Keratinocyte (primary cell): ENCODE measurements at regions not wholly inside any gene's neighbourhood (a gene's known extent, or its start where the extent isn't known, plus 50 kb on each side); places are given as distances from the start of the nearest gene placed in this dataset.

Experiments
- DNase-seq: peaks from one replicate; pipeline ENCODE4 v3.0.0-alpha.2; 2011; ENCODE audit warnings: low read depth, missing footprints, low spot score
- FAIRE-seq: peaks from 2 replicates; lab custom pipeline; 2011; peaks lifted over from hg19 to GRCh38; lab: Jason Lieb, UNC
- H2AFZ ChIP-seq: 2 replicates; pipeline ENCODE4 v1.6.0; 2012; ENCODE audit warnings: low read length, control low read depth, inconsistent platforms; ENCODE audit not compliant: control insufficient read depth
- H3K27ac ChIP-seq: 2 replicates; pipeline ENCODE4 v1.5.1; 2011; ENCODE audit warnings: low read length; ENCODE audit not compliant: control insufficient read depth, insufficient read depth
- H3K27me3 ChIP-seq: 3 replicates; pipeline ENCODE4 v1.6.0; 2011; ENCODE audit warnings: low read length; ENCODE audit not compliant: control insufficient read depth, insufficient read depth; ENCODE audit errors: extremely low read depth
- H3K36me3 ChIP-seq, 2 experiments: 2 replicates in 1 of 2; 3 replicates in 1 of 2; pipeline ENCODE4 v1.5.1; 2011; ENCODE audit warnings: low read length in 2 of 2, mild to moderate bottlenecking in 1 of 2; ENCODE audit not compliant: control insufficient read depth in 2 of 2, insufficient read depth in 2 of 2; ENCODE audit errors: extremely low read depth in 1 of 2
- H3K4me1 ChIP-seq: 3 replicates; pipeline ENCODE4 v1.5.1; 2011; ENCODE audit warnings: low read length; ENCODE audit not compliant: control insufficient read depth, insufficient read depth; ENCODE audit errors: extremely low read depth
- H3K4me2 ChIP-seq: 3 replicates; pipeline ENCODE4 v1.6.0; 2011; ENCODE audit warnings: low read depth, low read length; ENCODE audit not compliant: control insufficient read depth, insufficient read depth; ENCODE audit errors: extremely low read depth
- H3K4me3 ChIP-seq, 3 experiments: fragments of 200-600 bp in 1 of 3; sonication (generic) in 1 of 3; 2 replicates in 2 of 3; 3 replicates in 1 of 3; pipeline ENCODE4 v1.5.1; 2011 to 2016; ENCODE audit warnings: low read length in 3 of 3, mild to moderate bottlenecking in 3 of 3, control low read depth in 2 of 3, inconsistent platforms in 1 of 3, low read depth in 1 of 3, mixed read lengths in 1 of 3, mixed run types in 1 of 3, moderate library complexity in 1 of 3; ENCODE audit not compliant: control insufficient read depth in 2 of 3, insufficient read depth in 2 of 3; ENCODE audit errors: extremely low read depth in 1 of 3
- H3K79me2 ChIP-seq: 2 replicates; pipeline ENCODE4 v1.6.0; 2012; ENCODE audit warnings: low read length; ENCODE audit not compliant: control insufficient read depth, insufficient read depth
- H3K9ac ChIP-seq: 3 replicates; pipeline ENCODE4 v1.6.0; 2011; ENCODE audit warnings: low read length; ENCODE audit not compliant: control insufficient read depth, insufficient read depth; ENCODE audit errors: extremely low read depth
- H3K9me1 ChIP-seq: 3 replicates; pipeline ENCODE4 v1.6.0; 2011; ENCODE audit warnings: low read length; ENCODE audit not compliant: control insufficient read depth, insufficient read depth; ENCODE audit errors: extremely low read depth
- H3K9me3 ChIP-seq: 2 replicates; pipeline ENCODE4 v1.5.1; 2012; ENCODE audit warnings: low read depth, low read length; ENCODE audit not compliant: control insufficient read depth
- H4K20me1 ChIP-seq: 3 replicates; pipeline ENCODE4 v1.6.0; 2011; ENCODE audit warnings: low read length; ENCODE audit not compliant: control insufficient read depth, insufficient read depth; ENCODE audit errors: extremely low read depth
- CTCF ChIP-seq, 3 experiments: IDR thresholded peaks in 1 of 3; conservative IDR thresholded peaks in 1 of 3; optimal IDR thresholded peaks in 1 of 3; 2 replicates in 2 of 3; 3 replicates in 1 of 3; pipeline versions ENCODE3 to v1.5.1; 2011; ENCODE audit warnings: low read length in 3 of 3, mild to moderate bottlenecking in 3 of 3, moderate library complexity in 2 of 3, control low read depth in 1 of 3, inconsistent platforms in 1 of 3; ENCODE audit not compliant: insufficient read depth in 2 of 3; ENCODE audit errors: extremely low read depth in 1 of 3
- EZH2 ChIP-seq: IDR thresholded peaks from one replicate; pipeline ENCODE4 v1.6.1; 2012; ENCODE audit warnings: inconsistent platforms, mild to moderate bottlenecking, low read length, moderate library complexity
- dilution Hi-C: fragments of 300-500 bp; cut with MboI; formaldehyde crosslinking; loops from one replicate; pipeline ENCODE4 v1.7.0; 2020; ENCODE audit warnings: low sequenced_read_pairs; ENCODE audit not compliant: extremely low pct_ligation_motif_present

GRCh38 chr2:59939236-59939635, 614.2 kb downstream of the BCL11A start:
- Histone ChIP-seq H3K4me1 (no peaks in the 10 kb centered on the region), H3K27me3 (no peaks in the 10 kb centered on the region), H3K4me2 (no peak overlapping the region), H3K79me2 (no peaks in the 10 kb centered on the region), H3K9me1 (no peaks in the 10 kb centered on the region), H3K36me3 (no peaks in the 10 kb centered on the region), H3K4me3 (no peak overlapping the region), H2AFZ (no peak overlapping the region), H3K27ac (no peak overlapping the region), H3K9me3 (no peaks in the 10 kb centered on the region), H3K9ac (no peak overlapping the region), H4K20me1 (no peaks in the 10 kb centered on the region)
- TF ChIP-seq EZH2 (no peak), CTCF (optimal IDR thresholded peaks at IDR 0.05 in 1 of 3, IDR thresholded peaks at IDR 0.05 in 1 of 3, conservative IDR thresholded peaks at IDR 0.05 in 1 of 3; ENCODE audit: extremely low read depth in 1 of 3, insufficient read depth in 2 of 3, low read length in 3 of 3) (no peak)
- FAIRE-seq (no peak), DNase-seq (no peak)
- dilution Hi-C loops = no loop called here

- no peak for TF ChIP-seq CTCF (optimal IDR thresholded peaks at IDR 0.05 in 1 of 3, IDR thresholded peaks at IDR 0.05 in 1 of 3, conservative IDR thresholded peaks at IDR 0.05 in 1 of 3; ENCODE audit: extremely low read depth in 1 of 3, insufficient read depth in 2 of 3, low read length in 3 of 3)
- no peak for TF ChIP-seq EZH2
- no peak for DNase-seq
- no peak overlapping the region for H3K4me2 ChIP-seq
- H4K20me1 ChIP-seq = no peaks in the 10 kb centered on the region
- no peaks in the 10 kb centered on the region for H3K4me1 ChIP-seq
- H3K36me3 ChIP-seq = no peaks in the 10 kb centered on the region
- H3K9me1 ChIP-seq = no peaks in the 10 kb centered on the region
- H3K27ac ChIP-seq = no peak overlapping the region
- dilution Hi-C loops = no loop called here
- no peaks in the 10 kb centered on the region for H3K27me3 ChIP-seq
- H3K79me2 ChIP-seq = no peaks in the 10 kb centered on the region
- no peak overlapping the region for H3K9ac ChIP-seq
- no peak overlapping the region for H2AFZ ChIP-seq
- H3K4me3 ChIP-seq = no peak overlapping the region
- FAIRE-seq = no peak
- no peaks in the 10 kb centered on the region for H3K9me3 ChIP-seq
Observed at GRCh38 chr2:59938181-59938580, 615.3 kb downstream of the BCL11A start.
